SU-DHL-6 (cell line): ENCODE measurements at regions not wholly inside any gene's neighbourhood (a gene's known extent, or its start where the extent isn't known, plus 50 kb on each side); places are given as distances from the start of the nearest gene placed in this dataset.

Source experiments
- EZH2phosphoT487 ChIP-seq: fragments of 200-600 bp; sonication (generic), shearing (Covaris generic); conservative IDR thresholded peaks from 2 replicates; pipeline ENCODE4 v1.6.1; 2018; ENCODE audit warnings: mild to moderate bottlenecking, antibody characterized with exemption, low read length, moderate library complexity, mixed read lengths
- TF ChIP-seq, protein P1 (sequence below): fragments of 200-600 bp; sonication (generic); IDR thresholded peaks from one replicate; pipeline ENCODE4 v1.5.1; 2017; ENCODE audit warnings: antibody characterized with exemption, mild to moderate bottlenecking, low read length, moderate library complexity; ENCODE audit not compliant: insufficient read depth, poor library complexity, severe bottlenecking

DNA sequence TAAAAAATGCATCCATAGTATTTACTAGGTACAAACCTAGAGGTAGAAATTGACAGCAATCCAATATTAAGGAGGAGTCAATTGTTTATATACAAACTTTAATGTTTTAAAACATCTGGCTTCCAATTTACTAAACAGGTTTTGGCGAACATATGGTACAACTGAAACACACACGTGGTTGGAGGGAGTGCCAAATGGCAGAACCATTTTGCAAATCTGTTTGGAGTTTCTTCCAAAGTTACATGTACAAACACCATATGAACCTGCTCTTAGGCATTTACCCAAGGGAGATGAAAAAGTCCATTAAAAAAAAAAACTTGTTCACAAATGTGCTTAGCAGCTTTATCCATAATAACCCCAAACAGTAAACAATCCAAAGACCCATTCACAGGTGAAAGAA is 159.8 kb upstream of the MYOCD start:
- TF ChIP-seq, protein P1, sequence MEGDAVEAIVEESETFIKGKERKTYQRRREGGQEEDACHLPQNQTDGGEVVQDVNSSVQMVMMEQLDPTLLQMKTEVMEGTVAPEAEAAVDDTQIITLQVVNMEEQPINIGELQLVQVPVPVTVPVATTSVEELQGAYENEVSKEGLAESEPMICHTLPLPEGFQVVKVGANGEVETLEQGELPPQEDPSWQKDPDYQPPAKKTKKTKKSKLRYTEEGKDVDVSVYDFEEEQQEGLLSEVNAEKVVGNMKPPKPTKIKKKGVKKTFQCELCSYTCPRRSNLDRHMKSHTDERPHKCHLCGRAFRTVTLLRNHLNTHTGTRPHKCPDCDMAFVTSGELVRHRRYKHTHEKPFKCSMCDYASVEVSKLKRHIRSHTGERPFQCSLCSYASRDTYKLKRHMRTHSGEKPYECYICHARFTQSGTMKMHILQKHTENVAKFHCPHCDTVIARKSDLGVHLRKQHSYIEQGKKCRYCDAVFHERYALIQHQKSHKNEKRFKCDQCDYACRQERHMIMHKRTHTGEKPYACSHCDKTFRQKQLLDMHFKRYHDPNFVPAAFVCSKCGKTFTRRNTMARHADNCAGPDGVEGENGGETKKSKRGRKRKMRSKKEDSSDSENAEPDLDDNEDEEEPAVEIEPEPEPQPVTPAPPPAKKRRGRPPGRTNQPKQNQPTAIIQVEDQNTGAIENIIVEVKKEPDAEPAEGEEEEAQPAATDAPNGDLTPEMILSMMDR, result no peak
- no peak for TF ChIP-seq EZH2phosphoT487
